IPS-NIHi11 (cell line): ENCODE measurements at regions not wholly inside any gene's neighbourhood (a gene's known extent, or its start where the extent isn't known, plus 50 kb on each side); places are given as distances from the start of the nearest gene placed in this dataset.
"Not testable (repeated sequence)": the region's sequence is repeated elsewhere in the genome, so short reads cannot be mapped to it uniquely, and the experiment has no call there.

Experiments used
- DNase-seq: peaks from one replicate; pipeline ENCODE4 v3.0.0; 2012; ENCODE audit warnings: mixed read lengths, low spot score

DNA sequence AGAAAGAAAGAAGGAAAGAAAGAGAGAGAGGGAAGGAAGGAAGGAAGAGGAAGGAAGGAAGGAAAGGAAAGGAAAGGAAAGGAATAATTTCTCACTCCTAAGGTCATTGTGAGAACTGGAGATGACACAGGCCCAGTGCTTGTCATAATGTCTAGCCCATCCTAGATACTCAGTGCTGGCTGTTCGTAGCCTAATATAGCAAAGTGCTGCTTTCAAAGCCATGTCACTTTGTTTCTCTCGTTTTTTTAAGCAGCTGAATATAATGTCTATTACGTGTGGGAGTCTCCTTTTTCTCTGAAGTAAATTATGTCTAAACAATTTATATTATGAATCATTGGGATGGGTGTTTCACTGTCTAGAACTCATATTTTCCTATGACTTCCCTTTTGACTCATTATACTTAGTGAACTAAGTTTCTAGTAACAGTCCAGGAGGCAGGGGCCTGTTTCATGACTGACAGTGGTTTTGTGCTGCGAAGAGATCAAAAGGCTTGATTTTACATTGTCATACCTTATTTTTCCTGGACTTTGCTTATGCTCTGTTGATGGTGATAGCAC, 327.0 kb upstream of the ZFP42 start:
- no peak for DNase-seq

DNA sequence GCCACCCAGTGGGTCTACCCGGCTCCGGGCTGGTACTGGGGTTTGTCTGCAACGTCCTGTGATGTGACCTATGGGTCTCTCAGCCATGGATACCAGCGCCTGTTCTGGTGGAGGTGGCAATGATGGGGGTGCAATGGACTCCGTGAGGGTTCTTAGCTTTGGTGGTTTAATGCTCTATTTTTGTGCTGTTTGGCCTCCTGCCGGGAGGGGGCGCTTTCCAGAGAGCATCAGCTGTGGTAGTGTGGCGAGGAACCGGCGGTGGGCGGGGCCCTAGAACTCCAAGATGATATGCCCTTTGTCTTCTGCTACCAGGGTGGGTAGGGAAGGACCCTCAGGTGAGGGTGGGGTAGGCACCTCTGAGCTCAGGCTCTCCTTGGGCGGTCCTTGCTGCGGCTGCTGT, 324.1 kb upstream of the ZFP42 start:
- DNase-seq: not testable (repeated sequence)

DNA sequence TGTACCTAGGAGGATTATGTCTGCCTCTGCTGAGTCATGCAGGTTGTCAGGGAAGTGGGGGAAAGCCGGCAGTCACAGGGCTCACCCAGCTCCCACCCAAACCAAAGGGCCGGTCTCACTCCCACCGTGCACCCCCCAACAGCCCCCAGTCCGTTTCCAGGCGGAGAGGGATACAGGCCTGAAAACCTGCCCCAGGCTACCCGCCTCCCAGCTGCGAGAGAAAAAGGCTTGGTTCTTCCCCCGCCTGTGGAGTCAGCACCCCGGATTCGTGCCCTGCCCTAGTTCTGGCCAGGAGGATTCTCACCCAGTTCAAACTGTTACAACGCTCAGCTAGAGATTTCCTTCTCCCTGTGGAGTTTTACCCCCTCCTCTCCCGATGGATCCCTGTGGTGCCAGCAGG, 323.6 kb upstream of the ZFP42 start:
- not testable (repeated sequence) for DNase-seq

DNA sequence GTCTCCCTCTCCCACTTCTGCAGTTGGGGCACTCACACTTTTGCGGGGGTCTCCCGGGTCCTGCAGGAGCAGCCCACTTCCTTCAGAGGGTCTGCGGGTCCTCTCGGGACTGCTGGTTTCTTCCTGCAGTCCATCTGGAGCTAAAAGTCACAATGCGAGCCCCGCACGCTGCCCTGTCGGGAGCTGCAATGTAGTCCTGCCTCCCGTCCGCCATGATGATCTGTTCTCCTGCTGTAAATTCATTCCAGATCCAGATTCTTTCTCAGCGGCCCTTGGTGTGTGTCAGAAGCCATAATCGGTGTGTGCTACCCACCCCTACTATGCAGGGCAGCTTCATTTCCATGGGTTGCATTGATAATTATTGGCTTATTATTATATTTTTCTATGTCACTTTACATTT, 323.0 kb upstream of the ZFP42 start:
- DNase-seq: not testable (repeated sequence)

DNA sequence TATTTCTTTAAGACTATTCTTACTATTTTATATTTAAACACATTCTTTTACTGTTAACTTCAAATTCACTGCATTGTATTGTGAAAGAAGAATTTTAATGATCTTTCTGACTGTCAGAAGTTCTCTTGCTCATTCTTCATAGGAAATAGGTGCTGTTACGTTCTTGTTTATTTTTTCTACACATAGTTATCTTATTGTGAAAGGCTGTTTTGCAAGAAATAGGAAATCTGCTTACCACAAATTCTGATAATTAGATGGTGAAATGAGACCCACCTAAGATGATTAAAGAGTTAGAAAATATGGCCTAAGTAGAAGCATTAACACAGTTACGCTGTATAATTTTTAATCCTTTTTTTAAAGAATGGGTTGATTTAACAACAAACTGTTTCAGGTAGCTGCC, 316.1 kb upstream of the ZFP42 start:
- DNase-seq: no peak

DNA sequence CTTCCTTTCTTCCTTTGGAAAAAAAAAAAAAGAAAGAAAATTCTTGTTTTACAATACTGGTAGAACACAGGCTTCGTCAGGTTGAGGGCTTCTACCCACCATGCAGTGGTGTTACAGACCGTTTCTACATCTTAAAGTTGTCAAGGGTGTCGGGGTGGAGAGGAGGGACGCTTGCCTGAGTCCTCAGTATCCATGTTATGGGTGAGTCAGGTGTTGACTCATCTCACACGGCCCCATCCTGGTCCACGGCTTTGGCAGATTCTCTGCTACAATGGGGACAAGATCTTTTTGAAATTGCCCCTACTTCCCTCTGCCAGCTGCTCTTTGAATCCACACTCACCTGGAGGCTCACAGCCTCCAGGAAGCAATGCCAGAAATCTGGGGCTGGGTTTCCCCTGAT, 310.3 kb upstream of the ZFP42 start:
- no peak for DNase-seq

DNA sequence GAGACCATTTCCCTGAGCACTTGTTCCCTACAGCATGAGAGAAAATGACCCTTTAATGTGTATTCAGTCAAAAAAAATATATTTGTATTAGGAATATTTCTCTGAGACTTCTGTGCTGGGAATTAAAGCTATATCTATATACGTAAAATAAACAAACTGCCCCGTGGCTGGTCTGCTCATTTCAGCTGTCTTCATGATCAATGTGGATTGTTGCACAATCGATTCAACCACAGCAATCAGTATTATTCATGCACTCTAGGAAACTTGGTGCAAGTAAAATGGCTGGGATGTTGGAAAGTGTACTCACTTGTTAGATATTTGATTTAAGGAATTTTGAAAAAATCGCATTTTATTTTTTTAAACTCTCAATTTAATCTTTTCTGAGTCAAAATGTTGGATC, 307.9 kb upstream of the ZFP42 start:
- DNase-seq: no peak

DNA sequence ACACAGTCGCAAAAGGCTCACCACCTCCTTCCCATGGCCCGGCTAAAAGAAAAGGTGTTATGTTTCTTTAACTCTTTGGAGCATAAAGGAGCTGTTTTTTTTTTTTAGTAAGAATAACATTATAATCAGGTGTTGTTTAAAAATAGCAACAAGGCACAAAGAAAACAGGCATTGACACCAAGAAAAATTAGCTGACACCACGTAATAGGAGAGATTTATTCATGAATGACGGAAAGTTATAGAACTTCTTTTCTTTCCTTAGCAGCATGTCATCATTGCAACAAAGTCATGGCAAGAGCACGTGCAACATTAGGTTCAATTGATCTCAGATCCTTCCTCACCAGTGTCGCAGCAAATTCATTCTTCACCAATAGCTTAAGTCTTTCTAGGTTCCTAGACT, 302.9 kb upstream of the ZFP42 start:
- DNase-seq: no peak

DNA sequence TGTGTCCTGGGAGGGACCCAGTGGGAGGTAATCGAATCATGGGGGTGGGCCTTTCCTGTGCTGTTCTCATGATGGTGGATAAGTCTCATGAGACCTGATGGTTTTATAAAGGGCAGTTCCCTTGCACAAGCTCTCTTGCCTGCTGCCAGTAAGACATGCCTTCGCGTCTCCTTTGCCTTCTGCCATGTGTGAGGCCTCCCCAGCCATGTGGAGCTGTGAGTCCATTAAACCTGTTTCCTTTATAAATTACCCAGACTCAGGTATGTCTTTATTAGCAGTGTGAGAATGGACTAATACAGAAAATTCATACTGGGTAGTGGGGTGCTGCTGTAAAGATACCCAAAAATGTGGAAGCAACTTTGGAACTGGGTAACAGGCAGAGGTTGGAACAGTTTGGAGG, 300.0 kb upstream of the ZFP42 start:
- DNase-seq: not testable (repeated sequence)

DNA sequence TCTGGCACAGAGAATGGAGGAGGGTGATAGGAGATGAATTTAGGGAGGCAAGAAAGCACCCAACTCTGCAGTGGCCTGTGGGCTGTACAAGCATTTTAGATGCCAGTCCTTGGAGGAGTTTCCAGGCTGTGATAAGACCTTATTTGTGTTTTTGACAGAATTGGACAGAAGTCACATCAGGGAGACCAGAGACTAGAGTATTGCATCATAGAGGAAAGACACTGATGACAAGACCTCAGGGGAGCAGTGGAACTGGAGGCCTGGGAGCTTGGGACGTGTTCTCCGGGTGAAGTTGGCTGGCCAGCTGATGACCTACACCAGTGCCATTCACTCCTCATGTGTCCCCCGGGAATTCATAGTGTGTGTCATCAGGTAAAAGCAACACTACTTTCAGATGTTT, 284.0 kb upstream of the ZFP42 start:
- DNase-seq: no peak

DNA sequence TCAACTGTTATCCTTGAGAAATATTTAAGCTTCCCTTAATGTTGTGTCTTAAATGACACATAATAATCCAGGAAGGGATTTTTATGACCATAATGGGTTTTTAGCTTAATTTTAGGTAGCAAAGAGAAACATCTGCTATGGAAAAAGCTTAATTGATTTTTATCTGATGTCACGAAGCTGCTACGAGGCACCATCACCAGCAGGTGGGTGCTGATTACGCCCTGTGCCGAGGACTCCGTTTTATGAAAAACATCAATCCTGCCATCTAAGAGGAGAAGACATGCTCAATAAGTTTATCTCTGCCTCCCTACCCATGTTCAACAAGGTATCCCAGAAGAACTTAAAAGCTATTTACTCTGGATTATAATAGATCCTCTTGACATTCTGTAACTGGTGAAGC, 280.6 kb upstream of the ZFP42 start:
- DNase-seq: no peak

DNA sequence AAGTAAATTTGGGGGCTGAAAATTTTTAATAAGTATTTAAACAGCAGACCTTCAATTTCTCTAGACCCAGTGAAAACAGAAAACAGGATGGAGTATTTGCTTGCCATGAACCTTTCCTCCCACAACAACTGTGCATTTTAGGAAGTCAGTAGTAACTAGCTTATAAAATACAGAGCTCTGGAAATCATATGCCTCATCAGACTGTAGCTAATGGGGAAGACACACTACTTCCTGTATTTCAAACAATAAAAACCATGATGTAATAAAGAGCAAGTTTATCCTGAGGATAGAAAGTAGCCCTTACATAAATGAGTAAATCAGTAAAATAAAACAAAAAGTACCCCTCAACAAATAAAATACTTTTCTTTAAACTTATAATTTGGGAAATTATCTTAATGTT, 280.1 kb upstream of the ZFP42 start:
- no peak for DNase-seq

DNA sequence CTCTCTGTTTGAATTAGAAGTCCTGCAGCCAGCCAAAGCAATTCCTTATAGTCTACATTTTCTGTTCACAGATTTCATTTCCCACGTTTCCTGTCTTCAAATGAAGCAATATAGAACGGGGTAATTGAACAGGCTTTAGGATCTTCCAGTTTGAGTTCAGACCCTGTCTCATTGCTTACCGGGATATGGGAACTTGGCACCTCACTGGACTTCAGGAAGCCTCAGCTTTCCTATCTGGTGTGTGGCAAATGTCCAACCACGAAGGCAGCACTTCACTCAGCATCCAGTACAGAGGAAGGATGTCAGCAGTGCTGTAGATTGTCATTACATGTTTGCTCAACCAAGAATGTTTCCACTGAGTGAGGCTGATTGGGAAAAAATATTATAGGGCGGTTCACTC, 271.1 kb upstream of the ZFP42 start:
- DNase-seq: no peak

DNA sequence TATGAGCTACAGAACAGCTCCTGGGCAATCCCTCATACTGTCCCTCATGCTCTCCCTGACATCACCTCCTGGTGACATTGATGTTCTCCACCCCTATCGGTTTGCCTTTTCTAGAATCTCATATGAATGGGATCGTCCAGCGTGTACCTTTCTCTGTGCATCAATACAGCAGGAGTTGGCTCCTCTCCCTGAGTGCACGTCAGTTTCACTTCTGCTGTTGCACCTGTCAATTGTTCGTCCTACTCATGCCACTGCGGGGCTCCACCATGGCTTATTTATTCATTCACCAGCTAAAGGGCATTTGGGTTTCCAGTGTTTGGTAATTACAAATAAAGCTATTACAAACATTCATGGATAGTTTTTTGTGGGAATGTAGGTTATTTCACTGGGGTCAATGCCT, 269.1 kb upstream of the ZFP42 start:
- DNase-seq: no peak

DNA sequence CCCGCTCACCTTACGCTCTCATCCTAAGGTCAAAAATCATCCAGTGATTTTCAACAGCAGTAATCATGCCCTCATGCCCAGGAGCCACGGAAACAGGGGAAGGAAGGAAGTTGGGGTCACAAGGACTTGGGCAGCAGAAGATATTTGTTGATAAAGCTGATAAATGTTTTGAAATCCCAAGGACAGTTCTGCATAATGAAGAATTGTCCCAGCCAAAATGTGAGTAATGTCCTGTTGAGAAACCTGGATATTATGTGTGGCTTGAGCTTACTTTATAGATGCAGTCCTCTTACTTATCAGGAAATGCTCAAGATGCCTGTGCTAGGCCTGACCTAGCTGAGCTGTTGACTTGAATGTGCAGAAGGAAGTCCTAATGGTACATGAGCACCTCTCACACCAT, 263.0 kb upstream of the ZFP42 start:
- no peak for DNase-seq

DNA sequence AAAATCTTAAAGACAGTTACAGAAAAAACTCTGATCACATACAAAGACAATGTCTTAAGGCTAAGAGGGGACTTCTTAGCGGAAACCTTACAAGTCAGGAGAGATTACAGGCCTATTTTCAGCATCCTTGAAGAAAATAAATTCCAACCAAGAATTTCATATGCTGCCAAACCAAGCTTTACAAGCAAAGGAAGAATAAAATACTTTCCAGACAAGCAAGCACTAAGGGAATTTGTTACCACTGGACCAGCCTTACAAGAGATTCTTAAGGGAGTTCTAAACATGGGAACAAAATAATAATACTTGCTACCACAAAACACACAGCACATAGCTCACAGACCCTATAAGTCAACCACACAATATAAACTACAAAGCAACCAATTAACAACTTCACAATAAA, 255.8 kb upstream of the ZFP42 start:
- no peak for DNase-seq

DNA sequence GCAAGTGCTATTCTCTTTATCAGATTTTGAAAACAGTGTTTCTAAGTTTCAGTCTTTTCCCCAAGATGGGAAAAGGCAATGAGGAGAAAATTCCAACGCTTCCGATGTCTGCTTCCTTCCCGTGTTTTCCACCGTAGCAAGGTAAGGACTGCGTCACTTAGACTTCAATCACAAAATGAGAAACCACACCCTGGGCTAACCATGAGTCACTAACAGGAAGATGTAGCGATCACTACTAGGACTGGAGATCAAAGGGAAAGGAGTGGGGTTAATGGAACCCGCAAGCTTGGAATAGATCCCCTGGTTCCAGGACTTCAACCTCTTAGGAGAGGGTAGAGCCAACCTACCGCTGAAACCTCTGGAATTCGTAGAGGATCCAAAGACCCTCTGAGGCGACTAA, 250.7 kb upstream of the ZFP42 start:
- DNase-seq: no peak

DNA sequence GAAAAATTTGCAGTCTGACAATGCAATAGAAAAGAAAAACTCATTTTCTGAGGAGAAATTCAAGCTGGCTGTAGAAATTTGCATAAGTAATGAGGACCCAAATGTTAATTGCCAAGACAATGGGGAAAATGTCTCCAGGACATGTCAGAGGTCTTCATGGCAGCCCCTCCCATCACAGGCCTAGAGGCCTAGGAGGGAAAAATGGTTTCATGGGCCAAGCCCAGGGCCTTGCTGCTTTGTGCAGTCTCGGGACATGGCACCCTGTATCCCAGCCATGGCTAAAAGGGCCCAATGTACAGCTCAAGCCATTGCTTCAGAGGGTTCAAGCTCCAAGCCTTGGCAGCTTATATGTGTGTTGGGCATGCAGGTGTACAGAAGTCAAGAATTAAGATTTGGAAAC, 244.9 kb upstream of the ZFP42 start:
- not testable (repeated sequence) for DNase-seq

DNA sequence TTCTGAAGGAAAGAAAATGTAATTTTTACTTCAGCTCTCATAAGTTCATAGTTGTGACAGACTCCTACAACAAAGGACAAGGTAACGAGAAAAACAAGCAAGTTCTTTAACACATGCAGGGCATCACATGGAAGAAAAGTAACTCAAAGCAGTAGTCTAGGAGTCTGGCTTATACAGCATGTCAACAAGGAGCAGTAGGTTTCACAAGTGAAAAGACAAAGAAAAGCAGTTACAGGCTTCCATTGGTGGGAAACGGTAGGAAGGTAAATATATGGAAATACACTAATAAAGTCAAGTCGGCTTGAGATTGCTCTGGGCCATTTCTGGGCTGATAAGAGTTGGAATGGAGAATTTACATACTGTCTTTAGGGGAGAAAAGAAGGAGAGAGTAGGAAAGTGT, 228.4 kb upstream of the ZFP42 start:
- no peak for DNase-seq

DNA sequence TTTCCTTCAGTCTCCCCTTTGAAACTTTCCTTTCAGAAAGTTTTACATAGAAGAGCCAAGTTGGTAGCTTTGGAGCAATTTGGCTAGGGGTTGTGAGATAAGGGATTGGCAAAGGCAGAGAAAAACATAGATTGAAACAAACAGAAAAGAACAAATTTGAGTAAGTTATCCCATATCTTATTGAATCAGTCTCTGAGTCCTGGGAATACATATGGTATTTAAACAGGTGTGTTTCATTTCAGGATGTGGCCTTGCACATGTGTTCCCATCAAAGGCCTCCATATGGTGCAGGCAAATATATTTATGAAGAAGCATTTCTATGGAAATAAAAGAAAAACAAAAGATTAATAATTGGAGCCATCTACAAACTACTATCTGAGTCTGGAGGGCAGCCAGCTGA, 227.9 kb upstream of the ZFP42 start:
- no peak for DNase-seq

DNA sequence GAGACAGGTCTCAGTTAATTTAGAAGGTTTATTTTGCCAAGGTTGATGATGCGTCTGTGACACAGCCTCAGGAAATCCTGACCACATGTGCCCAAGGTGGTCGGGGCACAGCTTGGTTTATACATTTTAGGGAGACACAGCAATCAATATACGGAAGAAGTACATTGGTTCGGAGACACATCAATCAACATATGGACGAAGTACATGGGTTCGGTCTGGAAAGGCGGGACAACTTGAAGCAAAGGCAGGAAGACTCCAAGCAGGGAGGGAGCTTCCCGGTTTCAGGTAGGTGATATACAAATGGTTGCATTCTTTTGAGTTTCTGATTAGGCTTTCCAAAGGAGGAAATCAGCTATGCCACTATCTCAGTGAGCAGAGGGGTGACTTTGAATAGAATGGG, 225.2 kb upstream of the ZFP42 start:
- no peak for DNase-seq

DNA sequence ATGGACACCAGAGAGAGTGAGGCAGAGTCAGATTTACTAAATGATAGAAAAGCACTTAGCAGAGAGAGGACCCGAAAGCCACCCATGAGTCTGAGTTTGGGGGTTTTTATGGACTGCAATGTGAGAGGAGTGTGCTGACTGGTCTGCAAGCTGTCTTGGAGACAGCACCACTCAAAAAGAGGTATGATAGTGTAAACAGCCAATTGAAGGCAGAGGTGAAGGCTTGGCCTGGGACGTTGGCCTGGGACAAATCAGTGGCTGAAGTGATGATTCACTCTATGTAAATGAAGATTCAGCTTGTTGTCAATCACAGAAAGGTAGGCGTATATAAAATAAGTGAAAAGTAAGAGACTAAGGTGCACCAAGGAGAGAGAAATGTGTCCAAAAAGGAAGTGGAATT, 217.6 kb upstream of the ZFP42 start:
- no peak for DNase-seq

DNA sequence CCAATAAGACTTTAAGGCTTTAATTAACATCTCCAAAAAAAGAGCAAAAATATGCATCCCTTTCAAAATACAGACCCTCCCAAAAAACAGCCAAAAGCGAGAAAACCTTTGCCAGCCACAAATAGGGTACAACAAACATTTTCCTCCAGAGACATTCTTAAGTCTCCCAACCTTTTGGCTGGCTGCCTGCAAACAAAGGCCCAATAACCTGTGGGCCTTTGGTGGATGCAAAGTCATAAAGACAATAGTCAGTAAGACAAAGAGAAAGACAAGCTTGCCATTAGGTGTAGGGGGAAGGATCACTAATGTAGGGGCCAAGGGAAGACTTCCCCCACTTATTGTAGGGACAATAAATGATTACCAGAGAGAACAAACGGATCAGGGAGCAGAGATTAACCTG, 215.5 kb upstream of the ZFP42 start:
- DNase-seq: no peak

DNA sequence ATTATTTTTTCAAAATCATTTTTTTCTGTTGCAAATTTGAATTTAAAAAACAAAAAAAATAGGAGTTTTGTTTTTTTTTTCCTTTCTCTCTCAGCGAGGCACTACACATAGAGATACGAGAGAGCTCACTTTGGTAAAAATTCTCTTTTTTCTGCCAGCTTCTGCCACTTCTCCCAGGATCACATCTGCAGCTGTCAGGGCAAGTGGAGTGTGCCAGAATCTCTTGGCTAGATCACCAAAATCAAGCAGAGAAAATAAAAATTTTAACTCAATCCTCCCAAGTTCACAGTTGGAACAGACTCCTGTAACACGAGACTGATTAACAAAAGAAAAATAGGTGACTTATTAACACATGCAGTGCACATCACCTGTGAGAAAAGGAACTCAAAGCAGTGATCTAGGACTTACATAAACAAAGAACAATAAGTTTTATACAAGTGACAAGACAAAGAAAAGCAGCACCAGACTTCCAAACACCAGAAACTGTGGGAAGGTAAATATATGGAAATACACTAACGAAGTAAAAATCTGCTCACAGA, 213.2 kb upstream of the ZFP42 start:
- DNase-seq: no peak

DNA sequence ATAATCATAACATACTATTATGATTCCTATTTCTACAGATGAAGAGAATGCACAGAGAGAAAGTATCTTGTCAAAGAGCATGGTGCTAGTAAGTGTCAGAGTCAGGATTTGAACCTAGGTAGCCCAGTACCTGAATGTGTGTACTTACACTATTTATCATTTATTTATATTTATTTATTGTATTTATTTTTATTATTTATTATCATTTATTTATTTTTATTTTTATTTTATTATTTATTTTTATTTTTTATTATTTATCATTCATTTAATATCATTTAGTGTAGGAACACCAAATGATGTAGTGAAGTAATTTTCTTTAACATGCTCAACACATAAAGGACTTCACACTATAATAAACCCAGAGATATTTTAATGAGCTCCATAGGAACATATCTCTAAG, 209.4 kb upstream of the ZFP42 start:
- DNase-seq: no peak
